ENCODE measurements at regions not wholly inside any gene's neighbourhood (a gene's known extent, or its start where the extent isn't known, plus 50 kb on each side); places are given as distances from the start of the nearest gene placed in this dataset.
"Not testable (repeated sequence)": the region's sequence is repeated elsewhere in the genome, so short reads cannot be mapped to it uniquely, and the experiment has no call there.

- intact Hi-C loops (cut with DNase I) = no loop called here
- Histone ChIP-seq H3K9me3 (ENCODE audit: control insufficient read depth, low read length) (peaks cover 2% of the 10 kb centered on the region), H3K27ac (ENCODE audit: low read length) (no peak overlapping the region), H3K27me3 (ENCODE audit: control insufficient read depth, insufficient read depth) (no peaks in the 10 kb centered on the region), H3K4me3 (ENCODE audit: low read length) (no peak overlapping the region), H3K4me1 (ENCODE audit: control insufficient read depth, insufficient read depth, low read length) (no peaks in the 10 kb centered on the region)
- whole genome bisulfite sequencing = 88% methylated on average over 11 of the region's 11 CpGs
- ATAC-seq (no peak), DNase-seq (no peak)
These were observed 1002.0 kb downstream of the GATA3 start for GRCh38 chr10:9056521-9056920.

GRCh38 chr10:9057293-9057692 is 1002.8 kb downstream of the GATA3 start:
- DNase-seq; H3K4me1 ChIP-seq (ENCODE audit: control insufficient read depth, insufficient read depth, low read length); H3K4me3 ChIP-seq (ENCODE audit: low read length); H3K9me3 ChIP-seq (ENCODE audit: control insufficient read depth, low read length); ATAC-seq; H3K27me3 ChIP-seq (ENCODE audit: control insufficient read depth, insufficient read depth); H3K27ac ChIP-seq (ENCODE audit: low read length); intact Hi-C loops (cut with DNase I): not testable (repeated sequence)
- WGBS = 92% methylated on average over 17 of the region's 17 CpGs

GRCh38 chr10:9060314-9060713 is 1005.8 kb downstream of the GATA3 start:
- ATAC-seq = no peak
- intact Hi-C loops (cut with DNase I) = no loop called here
- H3K4me3 ChIP-seq (ENCODE audit: low read length) = no peak overlapping the region
- no peak overlapping the region for H3K27ac ChIP-seq (ENCODE audit: low read length)
- WGBS = 6% methylated on average over 2 of the region's 2 CpGs
- no peak for DNase-seq
- H3K27me3 ChIP-seq (ENCODE audit: control insufficient read depth, insufficient read depth) = no peaks in the 10 kb centered on the region
- H3K9me3 ChIP-seq (ENCODE audit: control insufficient read depth, low read length) = peaks cover 2% of the 10 kb centered on the region
- H3K4me1 ChIP-seq (ENCODE audit: control insufficient read depth, insufficient read depth, low read length) = no peaks in the 10 kb centered on the region

GRCh38 chr10:9061871-9062270 is 1007.4 kb downstream of the GATA3 start:
- no peak for DNase-seq
- Histone ChIP-seq H3K27me3 (ENCODE audit: control insufficient read depth, insufficient read depth) (no peaks in the 10 kb centered on the region), H3K4me3 (ENCODE audit: low read length) (no peak overlapping the region), H3K27ac (ENCODE audit: low read length) (no peak overlapping the region), H3K9me3 (ENCODE audit: control insufficient read depth, low read length) (no peaks in the 10 kb centered on the region), H3K4me1 (ENCODE audit: control insufficient read depth, insufficient read depth, low read length) (no peaks in the 10 kb centered on the region)
- 32% methylated on average over 3 of the region's 3 CpGs for WGBS
- ATAC-seq = no peak
- intact Hi-C loops (cut with DNase I) = no loop called here

DNA sequence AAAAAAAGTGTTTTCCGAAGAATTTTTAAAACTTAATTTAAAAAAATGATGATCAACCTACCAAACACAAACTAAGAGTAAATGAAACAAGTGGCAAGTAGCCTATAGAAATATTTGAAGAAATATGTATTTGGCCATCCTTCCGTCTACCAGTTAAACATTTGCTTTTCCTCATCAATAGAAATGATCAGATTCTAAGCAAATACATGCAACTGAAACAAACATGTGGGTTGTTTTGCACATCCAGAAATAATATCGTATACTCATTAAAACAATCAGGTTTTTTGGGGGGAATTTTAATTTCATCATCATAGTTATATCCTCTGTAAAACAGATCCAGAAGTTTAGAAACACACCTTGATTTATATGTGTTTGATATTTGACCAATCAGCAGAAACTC is 1011.7 kb downstream of the GATA3 start:
- no peaks in the 10 kb centered on the region for H3K9me3 ChIP-seq (ENCODE audit: control insufficient read depth, low read length)
- intact Hi-C loops (cut with DNase I) = no loop called here
- H3K27me3 ChIP-seq (ENCODE audit: control insufficient read depth, insufficient read depth) = no peaks in the 10 kb centered on the region
- H3K27ac ChIP-seq (ENCODE audit: low read length) = no peak overlapping the region
- no peak for DNase-seq
- H3K4me3 ChIP-seq (ENCODE audit: low read length) = no peak overlapping the region
- no peak for ATAC-seq
- H3K4me1 ChIP-seq (ENCODE audit: control insufficient read depth, insufficient read depth, low read length) = no peaks in the 10 kb centered on the region
- WGBS = 89% methylated on average over 3 of the region's 3 CpGs

GRCh38 chr10:9068003-9068402 is 1013.5 kb downstream of the GATA3 start:
- Histone ChIP-seq H3K27me3 (ENCODE audit: control insufficient read depth, insufficient read depth) (no peaks in the 10 kb centered on the region), H3K4me1 (ENCODE audit: control insufficient read depth, insufficient read depth, low read length) (no peaks in the 10 kb centered on the region), H3K27ac (ENCODE audit: low read length) (no peak overlapping the region), H3K9me3 (ENCODE audit: control insufficient read depth, low read length) (no peaks in the 10 kb centered on the region), H3K4me3 (ENCODE audit: low read length) (no peak overlapping the region)
- intact Hi-C loops (cut with DNase I) = no loop called here
- DNase-seq = no peak
- ATAC-seq = no peak

GRCh38 chr10:9069136-9069535 is 1014.6 kb downstream of the GATA3 start:
- Histone ChIP-seq H3K27me3 (ENCODE audit: control insufficient read depth, insufficient read depth) (no peaks in the 10 kb centered on the region), H3K27ac (ENCODE audit: low read length) (no peak overlapping the region)

GRCh38 chr10:9075420-9075819 is 1020.9 kb downstream of the GATA3 start:
- no peaks in the 10 kb centered on the region for H3K27me3 ChIP-seq (ENCODE audit: control insufficient read depth, insufficient read depth)
- no peak overlapping the region for H3K4me3 ChIP-seq (ENCODE audit: low read length)
- intact Hi-C loops (cut with DNase I) = no loop called here
- ATAC-seq (no peak), DNase-seq (no peak)
- no peak overlapping the region for H3K27ac ChIP-seq (ENCODE audit: low read length)
- no peaks in the 10 kb centered on the region for H3K9me3 ChIP-seq (ENCODE audit: control insufficient read depth, low read length)
- no peaks in the 10 kb centered on the region for H3K4me1 ChIP-seq (ENCODE audit: control insufficient read depth, insufficient read depth, low read length)
- WGBS = 74% methylated on average over 1 of the region's 1 CpG

More at GRCh38 chr10:9069136-9069535, 1014.6 kb downstream of the GATA3 start:
- no peaks in the 10 kb centered on the region for H3K4me1 ChIP-seq (ENCODE audit: control insufficient read depth, insufficient read depth, low read length)
- WGBS = 88% methylated on average over 4 of the region's 4 CpGs
- ATAC-seq (no peak), DNase-seq (no peak)
- H3K9me3 ChIP-seq (ENCODE audit: control insufficient read depth, low read length) = no peaks in the 10 kb centered on the region
- no peak overlapping the region for H3K4me3 ChIP-seq (ENCODE audit: low read length)
- intact Hi-C loops (cut with DNase I) = no loop called here

GRCh38 chr10:9076066-9076465 is 1021.6 kb downstream of the GATA3 start:
- Histone ChIP-seq H3K27ac (ENCODE audit: low read length) (no peak overlapping the region), H3K27me3 (ENCODE audit: control insufficient read depth, insufficient read depth) (no peaks in the 10 kb centered on the region), H3K4me1 (ENCODE audit: control insufficient read depth, insufficient read depth, low read length) (no peaks in the 10 kb centered on the region), H3K9me3 (ENCODE audit: control insufficient read depth, low read length) (no peaks in the 10 kb centered on the region), H3K4me3 (ENCODE audit: low read length) (no peak overlapping the region)
- DNase-seq (no peak), ATAC-seq (no peak)
- intact Hi-C loops (cut with DNase I) = no loop called here
- 63% methylated on average over 2 of the region's 2 CpGs for WGBS

GRCh38 chr10:9081253-9081652 is 1026.8 kb downstream of the GATA3 start:
- 72% methylated on average over 2 of the region's 2 CpGs for WGBS
- ATAC-seq (no peak), DNase-seq (no peak)
- no peak overlapping the region for H3K27ac ChIP-seq (ENCODE audit: low read length)
- H3K4me3 ChIP-seq (ENCODE audit: low read length) = no peak overlapping the region
- H3K27me3 ChIP-seq (ENCODE audit: control insufficient read depth, insufficient read depth) = no peaks in the 10 kb centered on the region
- intact Hi-C loops (cut with DNase I) = no loop called here
- no peaks in the 10 kb centered on the region for H3K9me3 ChIP-seq (ENCODE audit: control insufficient read depth, low read length)
- no peaks in the 10 kb centered on the region for H3K4me1 ChIP-seq (ENCODE audit: control insufficient read depth, insufficient read depth, low read length)

- ATAC-seq (no peak), DNase-seq (no peak)
- Histone ChIP-seq H3K4me1 (ENCODE audit: control insufficient read depth, insufficient read depth, low read length) (no peaks in the 10 kb centered on the region), H3K27ac (ENCODE audit: low read length) (no peak overlapping the region), H3K9me3 (ENCODE audit: control insufficient read depth, low read length) (no peaks in the 10 kb centered on the region), H3K4me3 (ENCODE audit: low read length) (no peak overlapping the region), H3K27me3 (ENCODE audit: control insufficient read depth, insufficient read depth) (no peaks in the 10 kb centered on the region)
- WGBS = 42% methylated on average over 2 of the region's 2 CpGs
- intact Hi-C loops (cut with DNase I) = no loop called here
These were observed 1027.5 kb downstream of the GATA3 start for GRCh38 chr10:9081961-9082360.

DNA sequence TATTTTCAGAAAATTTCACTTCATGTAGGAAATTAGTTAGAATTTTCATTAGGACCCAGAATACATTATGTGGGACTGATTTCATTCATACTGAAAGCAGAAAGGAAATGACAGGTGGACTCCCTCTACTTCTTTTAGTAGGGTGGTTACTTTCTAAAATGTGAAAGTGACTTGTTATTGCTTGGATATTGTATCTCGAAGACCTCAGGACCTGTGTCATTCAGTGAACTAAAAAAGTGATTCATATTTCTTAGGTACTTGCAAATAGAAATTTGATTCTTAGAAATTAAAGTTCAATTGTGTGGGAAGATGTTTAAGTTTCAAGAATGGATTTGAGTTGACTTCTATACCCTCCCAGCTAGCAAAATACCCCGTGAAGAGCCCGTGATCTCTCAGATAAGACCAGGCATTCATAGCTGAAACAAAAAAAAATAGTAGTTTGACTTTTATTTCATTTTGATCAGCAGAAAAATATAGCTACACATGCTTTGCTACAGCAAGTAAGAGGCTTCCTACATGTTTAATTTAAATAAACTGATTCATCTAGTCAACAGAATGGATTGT is 1037.1 kb downstream of the GATA3 start:
- H3K4me1 ChIP-seq (ENCODE audit: control insufficient read depth, insufficient read depth, low read length) = no peaks in the 10 kb centered on the region
- WGBS = 63% methylated on average over 3 of the region's 3 CpGs
- intact Hi-C loops (cut with DNase I) = no loop called here

More for the DNA sequence above, 1037.1 kb downstream of the GATA3 start:
- Histone ChIP-seq H3K4me3 (ENCODE audit: low read length) (no peak overlapping the region), H3K9me3 (ENCODE audit: control insufficient read depth, low read length) (no peaks in the 10 kb centered on the region), H3K27ac (ENCODE audit: low read length) (no peak overlapping the region), H3K27me3 (ENCODE audit: control insufficient read depth, insufficient read depth) (no peaks in the 10 kb centered on the region)
- no peak for ATAC-seq
- no peak for DNase-seq

Data from right cardiac atrium (tissue), 5 donors.